ENCODE measurements at regions not wholly inside any gene's neighbourhood (a gene's known extent, or its start where the extent isn't known, plus 50 kb on each side); places are given as distances from the start of the nearest gene placed in this dataset.

DNA sequence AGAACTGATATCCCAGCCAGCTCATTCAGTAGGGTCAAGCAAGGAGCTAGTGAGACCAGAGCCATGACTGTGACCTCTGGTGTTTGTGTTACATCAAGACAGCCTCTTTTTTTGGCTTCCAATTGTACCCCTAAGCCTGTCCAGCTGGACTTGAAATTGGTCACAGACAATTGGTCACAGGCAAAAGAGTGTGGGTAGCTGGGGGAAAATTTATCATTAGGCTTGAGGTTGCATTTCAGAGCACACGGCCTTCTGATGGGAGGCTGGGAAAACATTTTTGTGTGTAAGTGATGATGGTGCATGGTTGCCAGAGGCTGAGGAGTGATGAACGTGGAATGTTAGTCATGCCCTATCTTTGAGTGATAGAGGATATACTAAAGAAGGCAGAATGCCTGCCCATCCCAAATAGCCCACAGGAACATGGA, 285.1 kb upstream of the SLC14A2 start:
- H3K4me3 ChIP-seq (replicated peaks; ENCODE audit: low read depth, low read length) = no peak overlapping the region
- TF ChIP-seq, protein P1, sequence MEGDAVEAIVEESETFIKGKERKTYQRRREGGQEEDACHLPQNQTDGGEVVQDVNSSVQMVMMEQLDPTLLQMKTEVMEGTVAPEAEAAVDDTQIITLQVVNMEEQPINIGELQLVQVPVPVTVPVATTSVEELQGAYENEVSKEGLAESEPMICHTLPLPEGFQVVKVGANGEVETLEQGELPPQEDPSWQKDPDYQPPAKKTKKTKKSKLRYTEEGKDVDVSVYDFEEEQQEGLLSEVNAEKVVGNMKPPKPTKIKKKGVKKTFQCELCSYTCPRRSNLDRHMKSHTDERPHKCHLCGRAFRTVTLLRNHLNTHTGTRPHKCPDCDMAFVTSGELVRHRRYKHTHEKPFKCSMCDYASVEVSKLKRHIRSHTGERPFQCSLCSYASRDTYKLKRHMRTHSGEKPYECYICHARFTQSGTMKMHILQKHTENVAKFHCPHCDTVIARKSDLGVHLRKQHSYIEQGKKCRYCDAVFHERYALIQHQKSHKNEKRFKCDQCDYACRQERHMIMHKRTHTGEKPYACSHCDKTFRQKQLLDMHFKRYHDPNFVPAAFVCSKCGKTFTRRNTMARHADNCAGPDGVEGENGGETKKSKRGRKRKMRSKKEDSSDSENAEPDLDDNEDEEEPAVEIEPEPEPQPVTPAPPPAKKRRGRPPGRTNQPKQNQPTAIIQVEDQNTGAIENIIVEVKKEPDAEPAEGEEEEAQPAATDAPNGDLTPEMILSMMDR (IDR thresholded peaks at IDR 0.05; ENCODE audit: low read length, missing control alignments) = no peak
- no peak for DNase-seq (ENCODE audit: low read depth)

DNA sequence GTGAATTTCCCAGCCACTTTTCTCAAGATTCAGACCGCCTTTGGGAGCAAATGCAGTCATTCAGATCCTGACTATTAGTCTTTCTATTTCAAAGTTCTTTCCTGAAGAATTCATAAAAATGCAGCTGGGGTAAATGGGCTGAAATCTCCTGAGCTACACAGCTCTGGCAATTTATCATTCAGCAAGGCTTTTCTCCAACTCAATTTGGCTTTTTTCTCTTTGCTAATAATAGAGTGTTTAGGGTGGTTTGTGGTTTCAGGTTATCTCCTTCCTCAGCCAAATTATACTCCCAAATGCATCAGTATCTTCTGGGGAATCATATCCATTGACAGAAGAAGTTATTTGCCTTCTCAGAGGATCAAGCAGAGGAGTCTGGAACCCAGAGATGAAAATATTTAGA, 282.4 kb upstream of the SLC14A2 start:
- no peak for DNase-seq (ENCODE audit: low read depth)
- H3K4me3 ChIP-seq (replicated peaks; ENCODE audit: low read depth, low read length) = no peak overlapping the region
- TF ChIP-seq, protein P1 (IDR thresholded peaks at IDR 0.05; ENCODE audit: low read length, missing control alignments) = no peak

DNA sequence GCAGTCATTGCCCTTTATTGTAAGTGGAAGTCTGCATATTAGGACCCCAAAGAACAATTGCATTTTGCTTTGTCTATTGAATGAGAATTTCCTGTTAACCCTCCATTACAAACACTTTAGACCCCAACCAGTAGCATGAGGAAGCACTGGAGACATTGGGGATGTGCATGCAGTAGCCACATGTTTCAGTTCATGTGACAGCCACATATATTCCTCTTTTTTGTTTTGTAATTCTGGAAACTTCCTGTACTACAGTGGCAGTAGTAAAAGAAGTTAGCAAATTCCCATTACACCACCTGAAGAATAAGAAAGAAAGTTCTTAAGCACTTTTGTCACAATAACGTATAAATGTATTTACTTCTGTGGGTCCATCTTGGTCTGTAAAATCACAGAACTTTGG, 281.1 kb upstream of the SLC14A2 start:
- TF ChIP-seq, protein P1 (IDR thresholded peaks at IDR 0.05; ENCODE audit: low read length, missing control alignments) = no peak
- DNase-seq (ENCODE audit: low read depth) = no peak
- no peak overlapping the region for H3K4me3 ChIP-seq (replicated peaks; ENCODE audit: low read depth, low read length)

DNA sequence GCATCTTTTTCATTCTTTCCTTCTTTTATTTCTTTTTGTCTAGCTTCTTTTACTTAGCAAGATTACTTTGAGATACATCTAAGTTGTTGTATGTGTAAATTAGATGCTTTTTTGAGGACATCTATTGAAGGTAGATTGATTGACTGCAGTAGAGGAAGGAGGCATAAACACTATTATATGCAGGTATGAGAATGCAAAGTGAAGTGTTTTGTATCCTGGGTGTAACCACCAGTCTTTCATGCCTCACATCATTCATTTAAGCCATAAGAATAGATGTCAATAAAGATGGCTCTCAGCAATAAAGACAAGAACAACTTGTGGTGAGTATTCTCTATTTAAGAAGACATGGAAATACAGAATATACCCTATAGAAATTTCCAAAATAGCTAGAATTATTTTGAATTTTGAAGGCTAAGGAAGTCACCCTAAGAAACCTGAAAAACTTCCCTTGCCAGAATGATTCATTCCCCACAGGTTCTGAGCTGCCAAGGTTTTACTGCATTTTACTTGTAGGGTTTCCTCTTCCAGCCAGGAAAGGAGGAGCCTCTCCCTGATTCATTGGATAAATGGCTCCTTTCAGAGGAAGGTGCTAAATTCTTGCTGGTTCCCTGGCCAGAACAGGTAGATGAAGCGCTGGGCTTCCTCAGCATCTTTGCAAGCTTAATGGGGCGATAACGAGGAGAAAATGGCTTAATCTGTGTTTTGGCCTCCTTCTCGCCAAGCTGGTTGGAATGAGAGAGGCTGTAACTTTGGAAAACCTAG, 279.8 kb upstream of the SLC14A2 start:
- no peak overlapping the region for H3K4me3 ChIP-seq (replicated peaks; ENCODE audit: low read depth, low read length)
- TF ChIP-seq, protein P1 (IDR thresholded peaks at IDR 0.05; ENCODE audit: low read length, missing control alignments) = no peak
- no peak for DNase-seq (ENCODE audit: low read depth)

DNA sequence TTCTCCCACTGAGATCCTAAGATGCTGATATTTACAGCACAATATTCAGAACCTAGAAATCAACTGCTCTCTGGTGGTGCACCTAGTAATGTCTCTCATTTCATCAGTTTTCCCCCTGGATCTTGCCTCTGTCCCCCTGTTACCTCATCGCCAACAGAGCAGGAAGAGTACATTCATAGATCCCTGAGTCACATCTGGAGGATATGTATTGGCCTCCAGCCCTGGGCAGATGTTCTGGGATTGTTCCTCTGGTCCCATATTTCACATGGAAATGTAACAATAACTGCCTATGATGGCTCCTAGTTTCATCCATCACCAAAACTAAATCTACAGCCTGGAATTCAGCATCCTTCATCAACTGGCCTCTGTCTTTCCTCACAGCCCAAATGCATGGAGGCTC, 278.8 kb upstream of the SLC14A2 start:
- H3K4me3 ChIP-seq (replicated peaks; ENCODE audit: low read depth, low read length) = no peak overlapping the region
- no peak for DNase-seq (ENCODE audit: low read depth)
- TF ChIP-seq, protein P1 (IDR thresholded peaks at IDR 0.05; ENCODE audit: low read length, missing control alignments) = no peak

DNA sequence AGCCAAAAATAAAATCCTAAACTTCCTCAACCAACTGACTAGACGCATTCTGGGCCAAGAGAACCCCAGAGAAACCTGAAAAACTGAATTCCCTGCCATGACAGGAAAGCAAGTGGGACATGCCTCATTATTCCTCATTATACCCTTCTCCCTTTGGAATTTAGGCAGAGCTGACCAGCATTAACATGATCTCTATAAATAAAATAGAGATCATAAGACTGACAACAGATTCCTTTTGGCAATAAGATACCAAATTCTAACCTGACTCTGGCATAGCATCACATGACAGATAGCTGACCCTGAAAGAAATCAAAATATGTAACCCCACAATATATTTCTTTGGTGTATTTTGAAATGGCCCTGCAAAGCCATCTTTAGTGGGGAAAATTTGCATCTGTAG, 277.8 kb upstream of the SLC14A2 start:
- no peak overlapping the region for H3K4me3 ChIP-seq (replicated peaks; ENCODE audit: low read depth, low read length)
- TF ChIP-seq, protein P1 (IDR thresholded peaks at IDR 0.05; ENCODE audit: low read length, missing control alignments) = no peak
- DNase-seq (ENCODE audit: low read depth) = no peak
